ENCODE measurements at regions not wholly inside any gene's neighbourhood (a gene's known extent, or its start where the extent isn't known, plus 50 kb on each side); places are given as distances from the start of the nearest gene placed in this dataset.

GRCh38 chr9:75644649-75645048 is 245.8 kb upstream of the PCSK5 start:
- TF ChIP-seq CTCF (IDR thresholded peaks at IDR 0.05; ENCODE audit: low read length, missing control alignments) = no peak

GRCh38 chr9:75648034-75648433 is 242.4 kb upstream of the PCSK5 start:
- no peak overlapping the region for H3K4me3 ChIP-seq (replicated peaks; ENCODE audit: low read depth, low read length)
- DNase-seq (ENCODE audit: low read depth) = no peak
- no peak for TF ChIP-seq CTCF (IDR thresholded peaks at IDR 0.05; ENCODE audit: low read length, missing control alignments)

More at GRCh38 chr9:75644649-75645048, 245.8 kb upstream of the PCSK5 start:
- DNase-seq (ENCODE audit: low read depth) = no peak
- H3K4me3 ChIP-seq (replicated peaks; ENCODE audit: low read depth, low read length) = no peak overlapping the region

- DNase-seq (ENCODE audit: low read depth) = no peak
- no peak for TF ChIP-seq CTCF (IDR thresholded peaks at IDR 0.05; ENCODE audit: low read length, missing control alignments)
Observed at GRCh38 chr9:75649060-75649459, 241.4 kb upstream of the PCSK5 start.

GRCh38 chr9:75651709-75652108 is 238.8 kb upstream of the PCSK5 start:
- no peak for DNase-seq (ENCODE audit: low read depth)
- no peak overlapping the region for H3K4me3 ChIP-seq (replicated peaks; ENCODE audit: low read depth, low read length)
- TF ChIP-seq CTCF (IDR thresholded peaks at IDR 0.05; ENCODE audit: low read length, missing control alignments) = no peak

More at GRCh38 chr9:75649060-75649459, 241.4 kb upstream of the PCSK5 start:
- no peak overlapping the region for H3K4me3 ChIP-seq (replicated peaks; ENCODE audit: low read depth, low read length)

- TF ChIP-seq CTCF (IDR thresholded peaks at IDR 0.05; ENCODE audit: low read length, missing control alignments) = no peak
- DNase-seq (ENCODE audit: low read depth) = no peak
- H3K4me3 ChIP-seq (replicated peaks; ENCODE audit: low read depth, low read length) = no peak overlapping the region
Observed at GRCh38 chr9:75653335-75653734, 237.1 kb upstream of the PCSK5 start.

GRCh38 chr9:75653750-75654149 is 236.7 kb upstream of the PCSK5 start:
- no peak for DNase-seq (ENCODE audit: low read depth)
- TF ChIP-seq CTCF (IDR thresholded peaks at IDR 0.05; ENCODE audit: low read length, missing control alignments) = no peak
- H3K4me3 ChIP-seq (replicated peaks; ENCODE audit: low read depth, low read length) = no peak overlapping the region

- no peak overlapping the region for H3K4me3 ChIP-seq (replicated peaks; ENCODE audit: low read depth, low read length)
- TF ChIP-seq CTCF (IDR thresholded peaks at IDR 0.05; ENCODE audit: low read length, missing control alignments) = no peak
- DNase-seq (ENCODE audit: low read depth) = no peak
Observed at GRCh38 chr9:75657015-75657414, 233.5 kb upstream of the PCSK5 start.
